HG02852 (cell line): ENCODE measurements at regions not wholly inside any gene's neighbourhood (a gene's known extent, or its start where the extent isn't known, plus 50 kb on each side); places are given as distances from the start of the nearest gene placed in this dataset.

ENCODE experiments used
- ATAC-seq: cut with Tn5 transposase; IDR thresholded peaks from one replicate; pipeline ENCODE4 v1.9.1; 2021; ENCODE audit warnings: mild to moderate bottlenecking, moderate library complexity; ENCODE audit not compliant: unreplicated experiment

DNA sequence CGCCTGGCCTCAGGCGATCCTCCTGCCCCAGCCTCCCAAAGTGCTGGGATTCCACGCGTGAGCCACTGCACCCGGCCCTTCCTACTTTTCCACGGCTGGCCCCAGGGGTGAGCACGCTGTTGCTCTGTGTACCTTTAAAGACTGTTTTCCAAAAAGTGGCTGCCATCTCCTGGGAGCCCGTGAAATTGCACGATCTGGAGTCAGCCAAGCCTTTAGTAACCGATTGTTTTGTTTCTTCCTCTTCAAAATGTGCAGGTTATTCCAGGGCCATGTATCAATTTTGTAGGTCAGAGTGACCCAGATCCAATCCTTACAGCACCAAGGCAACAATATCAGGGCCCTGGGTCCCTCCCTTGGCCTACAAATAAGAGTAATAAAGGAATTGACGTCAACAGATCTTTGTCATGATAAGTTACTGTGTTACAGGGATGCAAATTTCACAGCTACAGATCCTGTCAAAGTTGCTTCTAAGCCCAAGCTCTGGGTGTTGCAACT, 135.6 kb upstream of the ZNF236 start:
- no peak for ATAC-seq

- ATAC-seq, result no peak
Observed at GRCh38 chr18:76685860-76686259, 136.5 kb upstream of the ZNF236 start.

DNA sequence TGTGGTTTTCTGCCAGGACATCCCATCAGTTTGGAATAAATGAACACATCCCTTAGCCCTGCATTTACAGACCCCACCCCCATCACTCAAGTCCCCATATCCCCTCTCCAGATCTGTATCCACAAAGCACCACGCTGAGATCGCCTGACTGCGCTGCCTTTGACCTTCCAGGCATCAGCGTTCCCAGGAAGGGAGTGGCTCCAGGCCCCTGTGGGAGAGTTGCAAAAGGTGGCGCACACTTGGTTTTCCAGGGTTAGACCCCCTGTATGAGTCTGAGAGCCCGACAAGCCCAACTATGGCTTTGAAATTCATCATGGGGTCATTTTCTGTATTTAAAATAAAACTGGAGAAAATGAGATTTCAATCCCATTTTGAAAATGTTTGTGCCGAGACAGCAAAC, 137.0 kb upstream of the ZNF236 start:
- ATAC-seq, result no peak

GRCh38 chr18:76684265-76684664, 138.1 kb upstream of the ZNF236 start:
- no peak for ATAC-seq

- ATAC-seq, result no peak
Observed at GRCh38 chr18:76679945-76680344, 142.4 kb upstream of the ZNF236 start.

GRCh38 chr18:76679259-76679658, 143.1 kb upstream of the ZNF236 start:
- no peak for ATAC-seq

DNA sequence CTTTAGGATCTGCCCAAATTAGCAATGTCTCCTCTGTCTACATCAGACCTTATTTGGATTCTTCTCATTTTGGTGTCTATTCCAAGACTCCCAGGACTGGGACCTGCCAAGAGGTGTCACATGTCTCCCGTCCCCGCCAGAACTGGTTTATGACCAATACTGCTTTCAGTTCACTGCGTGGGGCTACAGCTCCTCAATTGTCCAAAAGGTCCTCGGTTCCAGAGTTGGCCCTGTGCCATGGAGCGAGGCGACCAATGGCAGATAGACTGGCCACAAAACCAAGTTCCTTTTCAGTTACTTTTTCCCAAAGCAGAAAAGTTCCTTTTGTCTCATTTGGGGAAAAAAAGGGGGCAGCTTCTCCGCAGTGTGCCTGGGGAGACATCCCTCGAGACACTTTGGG, 144.1 kb upstream of the ZNF236 start:
- ATAC-seq, result no peak

DNA sequence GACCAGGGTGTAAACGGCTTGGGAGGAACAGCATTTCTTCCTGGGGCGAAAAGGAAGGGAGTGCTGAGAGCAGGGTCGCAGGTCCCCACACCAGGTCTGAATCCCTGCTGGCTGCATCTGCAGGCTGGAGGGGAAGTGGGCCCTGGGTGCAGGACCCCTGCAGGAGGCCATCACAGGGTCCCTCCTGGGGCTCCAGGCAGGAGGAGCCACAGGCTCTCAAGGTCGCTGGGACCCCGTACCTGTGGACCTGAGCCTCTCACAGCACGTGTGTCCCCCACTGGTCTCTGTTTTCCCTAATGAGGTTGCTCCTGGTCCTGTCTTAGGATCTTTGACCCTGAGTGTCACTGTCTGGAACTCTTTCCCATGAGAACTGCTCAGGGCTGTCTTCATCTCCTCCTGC, 147.8 kb upstream of the ZNF236 start:
- no peak for ATAC-seq

DNA sequence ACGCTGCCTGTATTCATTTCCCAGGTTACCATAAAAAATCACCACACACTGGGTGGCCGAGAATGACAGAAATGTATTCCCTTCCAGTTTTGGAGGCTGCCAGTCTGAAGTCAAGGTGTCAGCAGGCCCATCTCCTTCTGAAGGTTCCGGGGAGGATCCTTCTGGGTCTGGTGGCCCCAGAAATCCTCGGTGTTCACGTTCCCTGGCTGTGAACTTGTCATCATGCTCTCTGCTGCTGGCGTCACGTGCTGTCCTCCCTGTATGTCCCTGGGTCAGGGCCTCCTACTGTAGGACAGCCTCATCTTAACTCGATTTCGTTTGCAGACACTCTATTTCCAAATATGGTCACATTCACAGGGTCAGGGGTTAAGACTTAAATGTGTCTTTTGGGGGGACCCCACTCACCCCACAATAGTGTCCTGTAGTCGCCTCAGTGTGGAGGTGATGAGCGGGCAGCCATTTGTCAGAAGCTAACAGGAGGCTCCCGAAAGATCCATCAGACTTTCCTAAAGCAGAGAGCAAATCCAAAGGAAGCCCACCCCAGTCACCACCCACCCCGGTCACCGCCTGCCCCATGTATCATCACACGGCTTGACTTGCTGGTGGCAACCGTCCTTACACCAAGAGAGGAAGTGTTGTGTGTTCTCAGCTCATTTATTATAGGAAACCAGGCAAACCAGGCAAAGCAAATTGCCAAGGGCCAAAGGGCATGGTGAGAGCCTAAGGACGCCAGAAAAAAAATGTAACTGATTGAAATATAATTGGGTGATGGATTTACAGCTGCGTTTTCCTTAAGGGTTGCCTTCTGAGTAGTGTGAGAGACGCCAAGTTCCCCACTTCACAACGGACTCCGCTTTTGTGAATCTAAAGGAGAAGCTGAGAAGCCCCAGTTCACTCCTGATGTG, 148.8 kb upstream of the ZNF236 start:
- ATAC-seq, result no peak

GRCh38 chr18:76672627-76673026, 149.7 kb upstream of the ZNF236 start:
- ATAC-seq, result no peak

DNA sequence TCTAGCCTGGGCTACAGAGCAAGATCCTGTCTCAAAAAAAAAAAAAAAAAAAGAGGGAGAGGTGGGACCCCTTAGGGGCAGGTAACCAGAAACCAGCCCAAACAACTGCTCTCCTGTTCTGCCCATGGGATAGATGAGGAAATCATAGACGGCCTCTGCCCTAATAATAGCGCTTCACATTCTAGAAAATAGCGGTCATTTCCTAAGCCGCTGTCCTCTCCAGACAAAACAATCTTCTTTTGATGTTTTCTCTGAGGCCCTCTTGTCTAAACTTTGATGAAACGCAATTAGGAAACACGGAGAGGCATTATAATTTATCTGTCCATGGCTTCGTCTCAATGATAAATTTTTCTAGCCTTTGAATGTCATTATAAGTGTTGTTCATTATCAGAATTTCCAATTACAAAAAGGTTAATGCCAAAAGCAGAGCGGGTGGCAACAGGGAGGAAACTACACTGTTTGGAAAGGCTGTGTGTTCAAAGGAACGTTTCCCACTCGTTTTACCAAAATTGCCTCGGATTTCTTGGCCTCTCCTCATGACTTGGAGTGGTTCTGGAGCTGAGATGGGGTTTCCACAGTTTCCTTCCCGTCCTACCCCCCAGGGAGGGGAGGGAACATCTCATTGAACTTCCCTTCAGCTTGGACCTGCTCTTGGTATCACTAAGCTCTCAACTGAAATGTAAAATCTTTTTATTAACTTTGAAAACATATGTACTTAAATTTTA, 151.6 kb upstream of the ZNF236 start:
- ATAC-seq, result no peak

DNA sequence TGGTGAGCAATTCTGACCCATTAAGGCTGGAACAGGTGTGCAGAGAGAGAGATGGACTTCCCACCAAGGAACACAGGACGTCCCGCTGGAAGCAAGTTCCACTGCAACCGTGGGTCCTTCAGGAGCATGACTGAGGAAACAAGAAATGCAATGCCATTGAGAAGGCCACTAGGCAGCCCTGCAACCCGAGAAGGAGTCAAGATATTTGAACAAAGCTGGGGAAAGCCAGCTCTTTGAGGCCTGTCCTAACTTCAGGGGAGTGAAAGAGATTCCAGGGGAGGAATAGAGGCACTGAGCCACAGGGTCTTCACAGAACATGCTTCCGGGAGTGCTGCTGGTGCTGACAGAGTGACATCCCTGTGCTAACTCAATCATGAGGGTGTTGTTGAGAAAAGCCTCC, 153.8 kb upstream of the ZNF236 start:
- ATAC-seq, result no peak

- no peak for ATAC-seq
Observed at GRCh38 chr18:76668119-76668518, 154.2 kb upstream of the ZNF236 start.

GRCh38 chr18:76667603-76668002, 154.8 kb upstream of the ZNF236 start:
- no peak for ATAC-seq

- ATAC-seq, result no peak
Observed at GRCh38 chr18:76662626-76663025, 159.7 kb upstream of the ZNF236 start.

- ATAC-seq, result no peak
Observed at GRCh38 chr18:76660571-76661192, 161.7 kb upstream of the ZNF236 start.

GRCh38 chr18:76658627-76659026, 163.6 kb upstream of the ZNF516 start:
- ATAC-seq, result peak; percentile 63

DNA sequence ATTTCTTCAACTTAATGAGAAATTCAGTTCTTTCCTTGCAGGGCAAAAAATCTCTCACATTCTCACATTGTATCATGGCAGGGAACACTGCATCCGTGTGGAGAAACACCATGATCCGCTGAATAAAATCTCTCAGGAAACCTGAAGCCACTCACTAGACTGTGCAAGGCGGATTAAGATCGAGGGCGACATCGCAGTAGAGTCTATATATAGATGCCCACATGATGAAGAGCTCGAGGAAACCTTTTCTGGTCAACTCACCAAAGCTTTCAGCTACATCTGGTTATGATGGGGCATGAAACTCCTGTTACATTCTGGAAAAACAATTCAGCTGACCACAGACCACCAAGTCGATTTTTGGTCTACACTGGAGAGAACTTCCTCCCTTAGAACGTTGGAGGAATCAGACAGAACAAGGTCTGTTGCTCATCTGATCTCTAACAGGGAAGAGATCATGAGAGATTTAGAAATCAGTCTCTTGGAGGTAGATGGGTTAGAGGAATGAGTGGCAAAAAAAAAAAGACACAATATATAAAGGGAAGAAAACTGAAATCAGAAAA, 162.9 kb upstream of the ZNF516 start:
- ATAC-seq, result no peak

DNA sequence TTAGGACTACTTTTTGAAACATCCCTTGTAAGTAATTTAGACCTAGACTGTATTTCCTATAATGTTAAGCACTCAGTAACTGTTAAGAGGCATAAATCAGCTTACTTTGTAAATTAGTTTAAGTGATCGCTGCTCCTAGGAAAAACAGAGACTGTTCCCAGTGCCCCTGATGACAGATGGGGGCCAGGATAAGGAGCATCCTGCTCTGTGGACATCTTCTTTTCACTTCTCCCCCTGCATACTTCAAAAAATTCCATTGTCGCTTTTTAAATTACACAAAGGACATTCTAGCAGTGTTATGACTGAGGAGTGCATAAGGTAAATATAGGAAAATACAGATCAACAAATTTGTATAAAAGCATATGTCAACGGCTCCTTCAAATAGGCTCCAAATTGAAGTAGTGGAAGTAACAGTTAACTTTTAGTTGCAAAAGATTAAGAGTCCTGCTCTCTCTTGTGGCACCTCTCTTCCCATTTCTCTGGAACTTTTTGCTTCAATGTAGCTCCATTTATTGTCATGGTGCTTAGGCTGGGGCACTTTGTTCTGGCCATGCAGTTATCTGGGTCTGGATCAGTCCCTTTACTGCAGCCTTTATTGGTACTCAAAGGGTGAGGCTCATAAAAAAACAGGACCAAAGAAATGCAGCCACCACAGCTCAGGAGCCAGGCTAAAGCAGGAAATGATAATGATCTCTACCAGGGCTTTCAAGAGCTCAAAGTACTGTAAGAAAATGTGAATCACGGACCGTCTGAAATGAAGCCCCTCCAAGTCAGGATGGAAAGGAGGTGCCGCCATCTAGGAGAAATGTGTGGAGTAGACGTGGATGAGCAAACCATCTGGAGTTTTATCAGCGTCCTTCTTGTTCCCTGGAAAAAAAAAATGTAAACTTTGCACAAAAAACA, 162.1 kb upstream of the ZNF516 start:
- no peak for ATAC-seq

DNA sequence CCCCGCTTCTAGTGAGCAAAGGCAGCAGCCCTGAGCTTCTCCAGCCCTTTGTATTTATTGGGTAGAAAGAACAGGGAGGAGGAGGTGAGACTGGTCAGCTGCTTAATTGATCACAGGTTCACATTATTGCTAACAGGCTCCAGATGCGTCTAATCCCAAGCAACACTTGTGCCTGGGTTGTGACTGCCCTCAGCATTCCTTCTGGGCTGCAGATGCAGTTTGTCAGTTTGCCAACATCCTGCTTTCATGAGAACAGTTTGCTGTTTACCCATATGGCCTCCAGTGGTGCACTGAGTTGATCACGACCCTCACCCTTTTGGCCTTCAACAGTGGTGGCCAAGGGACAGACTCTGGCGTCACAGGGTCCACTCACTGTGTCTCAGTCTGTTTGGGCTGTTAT, 159.5 kb upstream of the ZNF516 start:
- no peak for ATAC-seq
